ENCODE measurements at regions not wholly inside any gene's neighbourhood (a gene's known extent, or its start where the extent isn't known, plus 50 kb on each side); places are given as distances from the start of the nearest gene placed in this dataset.

GRCh38 chr4:168019019-168019651 is 73.2 kb upstream of the ANXA10 start:
- TF ChIP-seq CTCF (IDR thresholded peaks at IDR 0.05; ENCODE audit: control extremely low read depth in 1 of 3, insufficient read depth in 1 of 3, low read depth in 1 of 3, low read length in 3 of 3), result no peak
- no peak for TF ChIP-seq KDM5A (IDR thresholded peaks at IDR 0.05; ENCODE audit: low read length)
- TF ChIP-seq SRF (IDR thresholded peaks at IDR 0.05; ENCODE audit: low read depth, low read length), result no peak
